PC-3 (cell line): ENCODE measurements at regions not wholly inside any gene's neighbourhood (a gene's known extent, or its start where the extent isn't known, plus 50 kb on each side); places are given as distances from the start of the nearest gene placed in this dataset.

Experiments used
- ATAC-seq: fragments of 200-7000 bp; cut with Tn5 transposase; 2 replicates; pipeline ENCODE4 v1.9.1; 2020; ENCODE audit warnings: mild to moderate bottlenecking, moderate library complexity
- BruUV-seq: library from RNA; stranded (reverse); fragments of 400-500 nt; replicated peaks from 2 replicates; lab custom pipeline; 2021; lab: Mats Ljungman, UMichigan
- CTCF ChIA-PET: fragments of 300-600 bp; sonication (Branson Sonifier 250); formaldehyde crosslinking; loops from one replicate; lab custom pipeline; 2022; ENCODE audit warnings: antibody characterized with exemption; lab: Charles Lee
- POLR2A ChIA-PET: fragments of 300-600 bp; sonication (Branson Sonifier 250); formaldehyde crosslinking; loops from one replicate; lab custom pipeline; 2022; ENCODE audit warnings: antibody characterized with exemption; ENCODE audit not compliant: unreplicated experiment; lab: Charles Lee
- DNase-seq: peaks from one replicate; pipeline ENCODE4 v3.0.0-alpha.2; 2015
- H2AFZ ChIP-seq: fragments of 300-600 bp; sonication (generic); 2 replicates; pipeline ENCODE4 v1.6.0; 2016; ENCODE audit warnings: antibody characterized with exemption, low read length
- H3F3A ChIP-seq: fragments of 300-600 bp; sonication (generic); one replicate; pipeline ENCODE4 v1.6.0; 2017; ENCODE audit warnings: antibody characterized with exemption, low read length, control low read depth, mild to moderate bottlenecking; ENCODE audit not compliant: unreplicated experiment
- H3K27ac ChIP-seq: fragments of 300-600 bp; sonication (generic); 2 replicates; pipeline ENCODE4 v1.5.1; 2016; ENCODE audit warnings: mild to moderate bottlenecking, low read length
- H3K27me3 ChIP-seq: fragments of 300-600 bp; sonication (generic); 2 replicates; pipeline ENCODE4 v1.6.1; 2016; ENCODE audit warnings: low read length, mixed read lengths
- H3K36me3 ChIP-seq: fragments of 300-600 bp; sonication (generic); 2 replicates; pipeline ENCODE4 v1.6.1; 2016; ENCODE audit warnings: low read depth, mixed run types, low read length, mixed read lengths
- H3K4me1 ChIP-seq: fragments of 300-600 bp; sonication (generic); 2 replicates; pipeline ENCODE4 v1.5.1; 2016; ENCODE audit warnings: low read length; ENCODE audit not compliant: insufficient read depth
- H3K4me2 ChIP-seq: fragments of 300-600 bp; sonication (generic); 2 replicates; pipeline ENCODE4 v1.6.0; 2016; ENCODE audit warnings: low read length
- H3K4me3 ChIP-seq: fragments of 300-600 bp; sonication (generic); 2 replicates; pipeline ENCODE4 v1.5.1; 2016; ENCODE audit warnings: mild to moderate bottlenecking, low read length, mixed read lengths
- H3K79me2 ChIP-seq: fragments of 300-600 bp; sonication (generic); 2 replicates; pipeline ENCODE4 v1.6.1; 2017; ENCODE audit warnings: low read length, mixed read lengths
- H3K9ac ChIP-seq: fragments of 300-600 bp; sonication (generic); 2 replicates; pipeline ENCODE4 v1.6.0; 2016; ENCODE audit warnings: mild to moderate bottlenecking, low read length
- H3K9me2 ChIP-seq: fragments of 300-600 bp; sonication (generic); replicated peaks from 2 replicates; pipeline ENCODE4 v1.6.1; 2016; ENCODE audit warnings: mixed run types, low read length, mixed read lengths
- H3K9me3 ChIP-seq: fragments of 300-600 bp; sonication (generic); 2 replicates; pipeline ENCODE4 v1.6.1; 2016; ENCODE audit warnings: low read length, mixed read lengths
- H4K20me1 ChIP-seq: fragments of 300-600 bp; sonication (generic); 2 replicates; pipeline ENCODE4 v1.6.1; 2016; ENCODE audit warnings: low read length, mixed read lengths
- CTCF ChIP-seq: fragments of 300-600 bp; sonication (generic); conservative IDR thresholded peaks from 2 replicates; pipeline ENCODE4 v1.5.1; 2017; ENCODE audit warnings: antibody characterized with exemption, low read depth, mild to moderate bottlenecking, low read length
- EZH2 ChIP-seq: fragments of 300-600 bp; sonication (generic); IDR thresholded peaks from one replicate; pipeline ENCODE4 v1.6.1; 2017; ENCODE audit warnings: antibody characterized with exemption, mild to moderate bottlenecking, low read length; ENCODE audit not compliant: unreplicated experiment
- EZH2phosphoT487 ChIP-seq: fragments of 300-600 bp; sonication (generic); IDR thresholded peaks from 2 replicates; pipeline ENCODE4 v1.6.1; 2018; ENCODE audit warnings: mild to moderate bottlenecking, antibody characterized with exemption, low read length, borderline replicate concordance
- intact Hi-C: fragments of 100-400 bp; cut with micrococcal nuclease; formaldehyde crosslinking; loops from 2 replicates; pipeline ENCODE4 v1.9.0; 2023

DNA sequence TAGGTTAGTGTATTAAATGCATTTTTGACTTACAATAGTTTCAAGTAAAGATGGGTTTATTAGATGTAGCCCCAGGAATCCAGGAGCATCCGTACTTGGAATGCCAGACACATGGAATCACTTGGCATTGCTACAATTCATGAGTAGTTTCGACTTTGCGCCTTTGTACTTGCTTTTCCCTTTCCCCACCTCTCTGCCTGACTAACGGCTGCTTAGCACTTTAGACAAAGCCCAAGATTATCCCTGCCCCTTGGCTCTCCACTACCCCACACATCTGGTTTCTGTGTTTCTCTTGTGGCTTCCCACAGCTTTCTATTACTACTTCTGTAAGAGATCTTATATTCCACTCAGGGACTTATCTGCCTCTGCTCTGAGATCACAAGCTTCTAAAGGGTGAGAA, 397.7 kb upstream of the POU3F1 start:
- BruUV-seq: no TSS peak
- H3K9ac ChIP-seq: no peak overlapping the region
- H3K9me3 ChIP-seq: no peaks in the 10 kb centered on the region
- TF ChIP-seq CTCF: no peak
- TF ChIP-seq EZH2phosphoT487: no peak
- no peak for TF ChIP-seq EZH2
- no peaks in the 10 kb centered on the region for H3K79me2 ChIP-seq
- H3K4me3 ChIP-seq: no peak overlapping the region
- H2AFZ ChIP-seq: no peak overlapping the region
- no peaks in the 10 kb centered on the region for H3K4me1 ChIP-seq
- no peak for ATAC-seq
- ChIA-PET CTCF (no interaction called here), POLR2A (no interaction called here)
- intact Hi-C loops: no loop called here
- no peaks in the 10 kb centered on the region for H4K20me1 ChIP-seq
- H3K27me3 ChIP-seq: peaks cover 52% of the 10 kb centered on the region
- H3K4me2 ChIP-seq: no peak overlapping the region
- peak; percentile 7 for DNase-seq
- H3K27ac ChIP-seq: no peak overlapping the region
- H3K36me3 ChIP-seq: no peaks in the 10 kb centered on the region
- no peaks in the 10 kb centered on the region for H3K9me2 ChIP-seq
- no peaks in the 10 kb centered on the region for H3F3A ChIP-seq

- no peak overlapping the region for H2AFZ ChIP-seq
- no peak overlapping the region for H3K27ac ChIP-seq
- intact Hi-C loops: no loop called here
- no peaks in the 10 kb centered on the region for H3K9me3 ChIP-seq
- TF ChIP-seq EZH2phosphoT487: no peak
- no peak for TF ChIP-seq EZH2
- no peak for TF ChIP-seq CTCF
- POLR2A ChIA-PET: no interaction called here
- CTCF ChIA-PET: no interaction called here
- no peak for ATAC-seq
- H3K4me2 ChIP-seq: no peak overlapping the region
- H4K20me1 ChIP-seq: no peaks in the 10 kb centered on the region
- no peaks in the 10 kb centered on the region for H3K9me2 ChIP-seq
- H3K79me2 ChIP-seq: no peaks in the 10 kb centered on the region
- peaks cover 49% of the 10 kb centered on the region for H3K27me3 ChIP-seq
- no peak for DNase-seq
- BruUV-seq: no TSS peak
- H3K9ac ChIP-seq: no peak overlapping the region
- H3K36me3 ChIP-seq: no peaks in the 10 kb centered on the region
- no peak overlapping the region for H3K4me3 ChIP-seq
- no peaks in the 10 kb centered on the region for H3F3A ChIP-seq
- H3K4me1 ChIP-seq: no peaks in the 10 kb centered on the region
These were observed 393.8 kb upstream of the POU3F1 start for GRCh38 chr1:38440402-38440801.

DNA sequence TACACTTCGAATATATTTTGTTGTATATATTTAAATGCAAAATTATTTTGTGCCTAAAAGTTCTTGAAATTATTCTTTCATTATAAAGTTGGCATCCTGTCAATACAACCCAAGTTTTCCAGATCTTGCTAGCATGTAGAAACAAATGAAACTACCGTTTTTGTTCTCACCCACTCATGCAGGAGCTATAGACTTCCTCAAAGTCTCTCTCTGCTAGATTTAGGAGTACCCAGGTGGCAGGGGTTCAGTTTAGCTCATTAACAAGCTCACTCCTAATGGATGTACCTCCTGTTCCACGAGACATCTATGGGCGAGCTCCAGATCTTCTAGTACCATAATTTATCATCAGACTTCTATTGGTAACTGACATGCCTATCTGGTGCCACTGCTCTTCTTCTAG, 390.2 kb upstream of the POU3F1 start:
- H3K36me3 ChIP-seq: no peaks in the 10 kb centered on the region
- H3K4me2 ChIP-seq: no peak overlapping the region
- no peak overlapping the region for H3K27ac ChIP-seq
- no TSS peak for BruUV-seq
- no peak overlapping the region for H2AFZ ChIP-seq
- H3K9me2 ChIP-seq: no peaks in the 10 kb centered on the region
- CTCF ChIA-PET: no interaction called here
- H3K27me3 ChIP-seq: peaks cover 63% of the 10 kb centered on the region
- ATAC-seq (no peak), DNase-seq (no peak)
- H3K9me3 ChIP-seq: no peaks in the 10 kb centered on the region
- H4K20me1 ChIP-seq: no peaks in the 10 kb centered on the region
- no peaks in the 10 kb centered on the region for H3K79me2 ChIP-seq
- intact Hi-C loops: no loop called here
- TF ChIP-seq EZH2phosphoT487: no peak
- no peak for TF ChIP-seq EZH2
- no peak for TF ChIP-seq CTCF
- H3F3A ChIP-seq: no peaks in the 10 kb centered on the region
- POLR2A ChIA-PET: no interaction called here
- H3K4me1 ChIP-seq: no peaks in the 10 kb centered on the region
- H3K4me3 ChIP-seq: no peak overlapping the region
- H3K9ac ChIP-seq: no peak overlapping the region
